GM18505 (cell line): ENCODE measurements at regions not wholly inside any gene's neighbourhood (a gene's known extent, or its start where the extent isn't known, plus 50 kb on each side); places are given as distances from the start of the nearest gene placed in this dataset.

Experiments
- ATAC-seq: cut with Tn5 transposase; IDR thresholded peaks from one replicate; pipeline ENCODE4 v1.9.1; 2021; ENCODE audit not compliant: unreplicated experiment
- POLR2A ChIP-seq: IDR thresholded peaks from 4 replicates; pipeline ENCODE4 v1.6.1; 2011; ENCODE audit warnings: borderline replicate concordance; ENCODE audit not compliant: insufficient read depth, insufficient read length; ENCODE audit errors: extremely low read depth

- no peak for ATAC-seq
- no peak for TF ChIP-seq POLR2A
These were observed 1414.7 kb upstream of the CELF2 start for GRCh38 chr10:9602998-9603397.

GRCh38 chr10:9603972-9604371 lies 1413.7 kb upstream of the CELF2 start:
- TF ChIP-seq POLR2A: no peak
- no peak for ATAC-seq

GRCh38 chr10:9605231-9605630 lies 1412.4 kb upstream of the CELF2 start:
- no peak for ATAC-seq

GRCh38 chr10:9608602-9609001 lies 1409.1 kb upstream of the CELF2 start:
- ATAC-seq: no peak

More at GRCh38 chr10:9605231-9605630, 1412.4 kb upstream of the CELF2 start:
- TF ChIP-seq POLR2A: no peak

GRCh38 chr10:9613338-9614075 lies 1404.2 kb upstream of the CELF2 start:
- no peak for TF ChIP-seq POLR2A

More at GRCh38 chr10:9608602-9609001, 1409.1 kb upstream of the CELF2 start:
- TF ChIP-seq POLR2A: no peak

GRCh38 chr10:9615189-9615588 lies 1402.5 kb upstream of the CELF2 start:
- TF ChIP-seq POLR2A: no peak
- ATAC-seq: no peak

More at GRCh38 chr10:9613338-9614075, 1404.2 kb upstream of the CELF2 start:
- peak; percentile 93 for ATAC-seq

GRCh38 chr10:9621216-9621615 lies 1396.5 kb upstream of the CELF2 start:
- no peak for ATAC-seq
- no peak for TF ChIP-seq POLR2A

- TF ChIP-seq POLR2A: no peak
- no peak for ATAC-seq
These were observed 1392.4 kb upstream of the CELF2 start for GRCh38 chr10:9625304-9625703.

- no peak for TF ChIP-seq POLR2A
- ATAC-seq: no peak
These were observed 1383.2 kb upstream of the CELF2 start for GRCh38 chr10:9634466-9634865.

- no peak for ATAC-seq
These were observed 1382.0 kb upstream of the CELF2 start for GRCh38 chr10:9635691-9636090.

GRCh38 chr10:9636216-9636615 lies 1381.5 kb upstream of the CELF2 start:
- no peak for TF ChIP-seq POLR2A

More at GRCh38 chr10:9635691-9636090, 1382.0 kb upstream of the CELF2 start:
- TF ChIP-seq POLR2A: no peak

GRCh38 chr10:9643782-9644181 lies 1373.9 kb upstream of the CELF2 start:
- no peak for TF ChIP-seq POLR2A
- no peak for ATAC-seq

More at GRCh38 chr10:9636216-9636615, 1381.5 kb upstream of the CELF2 start:
- ATAC-seq: no peak

- ATAC-seq: no peak
- no peak for TF ChIP-seq POLR2A
These were observed 1372.3 kb upstream of the CELF2 start for GRCh38 chr10:9645404-9645803.

- no peak for ATAC-seq
- TF ChIP-seq POLR2A: no peak
These were observed 1371.6 kb upstream of the CELF2 start for GRCh38 chr10:9645928-9646600.
